Stimulated activated CD8-positive, alpha-beta memory T cell treated with anti-CD3 and anti-CD28 coated beads, Interleukin-15, amount 100 ng/mL, for 48 hours (primary cell): ENCODE measurements at regions not wholly inside any gene's neighbourhood (a gene's known extent, or its start where the extent isn't known, plus 50 kb on each side); places are given as distances from the start of the nearest gene placed in this dataset.

ENCODE experiments used
- DNase-seq, 2 donors: peaks; one replicate each; pipeline ENCODE4 v3.0.0-alpha.2; 2020; ENCODE audit warnings: low read depth in 2 of 2

- DNase-seq, result no peak
Observed at GRCh38 chr1:168917796-168918195, 188.7 kb upstream of the ATP1B1 start.

- no peak for DNase-seq
Observed at GRCh38 chr1:168918860-168919741, 187.4 kb upstream of the ATP1B1 start.

GRCh38 chr1:168920456-168921094, 185.9 kb upstream of the ATP1B1 start:
- DNase-seq, result no peak

GRCh38 chr1:168921629-168922028, 184.9 kb upstream of the ATP1B1 start:
- DNase-seq, result no peak

GRCh38 chr1:168923521-168924136, 182.9 kb upstream of the ATP1B1 start:
- no peak for DNase-seq

GRCh38 chr1:168924976-168925375, 181.5 kb upstream of the ATP1B1 start:
- no peak for DNase-seq

GRCh38 chr1:168926236-168926635, 180.3 kb upstream of the ATP1B1 start:
- no peak for DNase-seq

- no peak for DNase-seq
Observed at GRCh38 chr1:168932539-168932938, 174.0 kb upstream of the ATP1B1 start.

- no peak for DNase-seq
Observed at GRCh38 chr1:168933141-168933805, 173.2 kb upstream of the ATP1B1 start.

GRCh38 chr1:168939110-168939946, 167.2 kb upstream of the ATP1B1 start:
- DNase-seq, result no peak

- no peak for DNase-seq
Observed at GRCh38 chr1:168939947-168940223, 166.6 kb upstream of the ATP1B1 start.

- no peak for DNase-seq
Observed at GRCh38 chr1:168941640-168942039, 164.8 kb upstream of the ATP1B1 start.

- no peak for DNase-seq
Observed at GRCh38 chr1:168942165-168942564, 164.3 kb upstream of the ATP1B1 start.

- DNase-seq, result no peak
Observed at GRCh38 chr1:168945870-168946269, 160.6 kb upstream of the ATP1B1 start.

GRCh38 chr1:168947041-168947440, 159.4 kb upstream of the ATP1B1 start:
- no peak for DNase-seq

- no peak for DNase-seq
Observed at GRCh38 chr1:168949672-168950071, 156.8 kb upstream of the ATP1B1 start.

GRCh38 chr1:168957818-168958217, 148.7 kb upstream of the ATP1B1 start:
- DNase-seq, result no peak

- DNase-seq, result no peak
Observed at GRCh38 chr1:168958562-168959289, 147.8 kb upstream of the ATP1B1 start.

- DNase-seq, result no peak
Observed at GRCh38 chr1:168959382-168959781, 147.1 kb upstream of the ATP1B1 start.

- DNase-seq, result no peak
Observed at GRCh38 chr1:168960114-168960513, 146.4 kb upstream of the ATP1B1 start.

GRCh38 chr1:168960595-168960994, 145.9 kb upstream of the ATP1B1 start:
- DNase-seq, result no peak
